GM23338 (cell line): ENCODE measurements at regions not wholly inside any gene's neighbourhood (a gene's known extent, or its start where the extent isn't known, plus 50 kb on each side); places are given as distances from the start of the nearest gene placed in this dataset.

ENCODE experiments used
- ATAC-seq: fragments of 200-7000 bp; cut with Tn5 transposase; 3 replicates; pipeline ENCODE4 v1.9.1; 2020
- DNase-seq: peaks from one replicate; pipeline ENCODE4 v3.0.0-alpha.2; 2015; ENCODE audit warnings: low spot score
- H2AFZ ChIP-seq: fragments of 200-600 bp; sonication (generic); 2 replicates; pipeline ENCODE4 v1.8.0; 2016; ENCODE audit warnings: antibody characterized with exemption, mild to moderate bottlenecking, moderate library complexity
- H3F3A ChIP-seq: fragments of 200-600 bp; sonication (generic); replicated peaks from 2 replicates; pipeline ENCODE4 v1.8.0; 2017; ENCODE audit warnings: antibody characterized with exemption, mixed run types, low read depth
- H3K27ac ChIP-seq: fragments of 200-600 bp; sonication (generic); 2 replicates; pipeline ENCODE4 v1.6.1; 2016; ENCODE audit warnings: low read depth
- H3K27me3 ChIP-seq: fragments of 200-600 bp; sonication (generic); 2 replicates; pipeline ENCODE4 v1.8.0; 2016; ENCODE audit warnings: mild to moderate bottlenecking, mixed run types, moderate library complexity; ENCODE audit not compliant: insufficient read depth
- H3K36me3 ChIP-seq: fragments of 200-600 bp; sonication (generic); 2 replicates; pipeline ENCODE4 v1.8.0; 2016; ENCODE audit warnings: mild to moderate bottlenecking; ENCODE audit not compliant: insufficient read depth
- H3K4me1 ChIP-seq: fragments of 200-600 bp; sonication (generic); 2 replicates; pipeline ENCODE4 v1.8.0; 2016; ENCODE audit warnings: mild to moderate bottlenecking, moderate library complexity; ENCODE audit not compliant: insufficient read depth
- H3K4me2 ChIP-seq: fragments of 200-600 bp; sonication (generic); 2 replicates; pipeline ENCODE4 v1.7.1; 2017; ENCODE audit warnings: mixed run types
- H3K4me3 ChIP-seq: fragments of 200-600 bp; sonication (generic); 2 replicates; pipeline ENCODE4 v1.6.1; 2016; ENCODE audit warnings: mixed run types
- H3K79me2 ChIP-seq: fragments of 200-600 bp; sonication (generic); replicated peaks from 2 replicates; pipeline ENCODE4 v1.8.0; 2017; ENCODE audit warnings: mild to moderate bottlenecking; ENCODE audit not compliant: insufficient read depth
- H3K9me2 ChIP-seq: fragments of 200-600 bp; sonication (generic); 2 replicates; pipeline ENCODE4 v1.8.0; 2017; ENCODE audit not compliant: insufficient read depth
- H4K20me1 ChIP-seq: fragments of 200-600 bp; sonication (generic); replicated peaks from 2 replicates; pipeline ENCODE4 v1.8.0; 2017; ENCODE audit warnings: mild to moderate bottlenecking; ENCODE audit not compliant: insufficient read depth
- H3K27ac Mint-ChIP-seq: 2 replicates; pipeline ENCODE4 v1.8.0; 2020; ENCODE audit warnings: inconsistent platforms, mild to moderate bottlenecking, moderate library complexity, mixed read lengths
- H3K27me3 Mint-ChIP-seq: 3 replicates; pipeline ENCODE4 v1.8.0; 2022; ENCODE audit warnings: low read depth, mild to moderate bottlenecking, moderate library complexity, mixed read lengths, inconsistent platforms; ENCODE audit not compliant: insufficient read depth, poor library complexity
- H3K36me3 Mint-ChIP-seq: 3 replicates; pipeline ENCODE4 v1.8.0; 2021; ENCODE audit warnings: low read depth, mild to moderate bottlenecking, inconsistent platforms, moderate library complexity, mixed read lengths
- H3K4me1 Mint-ChIP-seq: 3 replicates; pipeline ENCODE4 v1.8.0; 2020; ENCODE audit warnings: mild to moderate bottlenecking, inconsistent platforms, mixed read lengths
- H3K4me3 Mint-ChIP-seq: 3 replicates; pipeline ENCODE4 v1.8.0; 2021; ENCODE audit warnings: moderate library complexity, mild to moderate bottlenecking, inconsistent platforms, mixed read lengths
- H3K9me3 Mint-ChIP-seq: 3 replicates; pipeline ENCODE4 v1.8.0; 2020; ENCODE audit warnings: moderate library complexity, mild to moderate bottlenecking, inconsistent platforms, mixed read lengths
- CREB1 ChIP-seq: fragments of 250-450 bp; sonication (Bioruptor Pico); IDR thresholded peaks from 2 replicates; pipeline ENCODE4 v1.5.0; 2020; ENCODE audit warnings: low read depth, mild to moderate bottlenecking, moderate library complexity
- EZH2phosphoT487 ChIP-seq: fragments of 200-600 bp; sonication (generic); IDR thresholded peaks from one replicate; pipeline ENCODE4 v1.8.1; 2018; ENCODE audit warnings: antibody characterized with exemption; ENCODE audit not compliant: unreplicated experiment
- STAT1 ChIP-seq: IDR thresholded peaks from one replicate; pipeline ENCODE4 v1.6.1; 2016; ENCODE audit warnings: antibody characterized with exemption; ENCODE audit not compliant: unreplicated experiment
- ZNF114 ChIP-seq: fragments of 250-450 bp; sonication (Bioruptor Pico); IDR thresholded peaks from 2 replicates; pipeline ENCODE4 v1.5.0; 2020; ENCODE audit warnings: mild to moderate bottlenecking, moderate library complexity
- TF ChIP-seq, protein P1 (sequence below): fragments of 250-450 bp; sonication (Bioruptor Pico); IDR thresholded peaks from 2 replicates; pipeline ENCODE4 v1.5.0; 2020; ENCODE audit warnings: mild to moderate bottlenecking, moderate library complexity
- TF ChIP-seq, protein P2 (sequence below): IDR thresholded peaks from one replicate; pipeline ENCODE4 v1.6.1; 2018; ENCODE audit warnings: antibody characterized with exemption; ENCODE audit not compliant: unreplicated experiment

DNA sequence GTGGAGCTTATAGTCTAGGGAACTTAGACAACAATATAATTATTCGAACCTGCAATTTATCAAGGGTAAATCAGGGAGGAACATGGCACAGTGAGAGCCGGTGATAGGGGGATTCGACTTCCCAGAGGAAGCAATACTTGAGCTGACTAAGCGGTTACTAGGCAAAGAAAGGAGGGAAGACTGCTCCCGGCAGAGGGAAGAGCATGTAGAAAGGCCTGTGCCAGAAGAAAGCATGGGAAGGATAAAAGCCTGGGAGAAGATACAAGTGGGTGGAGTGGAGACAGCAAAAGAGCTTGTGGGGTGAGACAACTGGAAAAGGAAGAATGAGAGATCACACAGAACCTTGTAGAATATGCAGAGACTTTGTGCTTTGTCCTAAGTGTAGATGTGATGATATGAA lies 93.3 kb downstream of the MARCHF4 start (continued):
- TF ChIP-seq, protein P1, sequence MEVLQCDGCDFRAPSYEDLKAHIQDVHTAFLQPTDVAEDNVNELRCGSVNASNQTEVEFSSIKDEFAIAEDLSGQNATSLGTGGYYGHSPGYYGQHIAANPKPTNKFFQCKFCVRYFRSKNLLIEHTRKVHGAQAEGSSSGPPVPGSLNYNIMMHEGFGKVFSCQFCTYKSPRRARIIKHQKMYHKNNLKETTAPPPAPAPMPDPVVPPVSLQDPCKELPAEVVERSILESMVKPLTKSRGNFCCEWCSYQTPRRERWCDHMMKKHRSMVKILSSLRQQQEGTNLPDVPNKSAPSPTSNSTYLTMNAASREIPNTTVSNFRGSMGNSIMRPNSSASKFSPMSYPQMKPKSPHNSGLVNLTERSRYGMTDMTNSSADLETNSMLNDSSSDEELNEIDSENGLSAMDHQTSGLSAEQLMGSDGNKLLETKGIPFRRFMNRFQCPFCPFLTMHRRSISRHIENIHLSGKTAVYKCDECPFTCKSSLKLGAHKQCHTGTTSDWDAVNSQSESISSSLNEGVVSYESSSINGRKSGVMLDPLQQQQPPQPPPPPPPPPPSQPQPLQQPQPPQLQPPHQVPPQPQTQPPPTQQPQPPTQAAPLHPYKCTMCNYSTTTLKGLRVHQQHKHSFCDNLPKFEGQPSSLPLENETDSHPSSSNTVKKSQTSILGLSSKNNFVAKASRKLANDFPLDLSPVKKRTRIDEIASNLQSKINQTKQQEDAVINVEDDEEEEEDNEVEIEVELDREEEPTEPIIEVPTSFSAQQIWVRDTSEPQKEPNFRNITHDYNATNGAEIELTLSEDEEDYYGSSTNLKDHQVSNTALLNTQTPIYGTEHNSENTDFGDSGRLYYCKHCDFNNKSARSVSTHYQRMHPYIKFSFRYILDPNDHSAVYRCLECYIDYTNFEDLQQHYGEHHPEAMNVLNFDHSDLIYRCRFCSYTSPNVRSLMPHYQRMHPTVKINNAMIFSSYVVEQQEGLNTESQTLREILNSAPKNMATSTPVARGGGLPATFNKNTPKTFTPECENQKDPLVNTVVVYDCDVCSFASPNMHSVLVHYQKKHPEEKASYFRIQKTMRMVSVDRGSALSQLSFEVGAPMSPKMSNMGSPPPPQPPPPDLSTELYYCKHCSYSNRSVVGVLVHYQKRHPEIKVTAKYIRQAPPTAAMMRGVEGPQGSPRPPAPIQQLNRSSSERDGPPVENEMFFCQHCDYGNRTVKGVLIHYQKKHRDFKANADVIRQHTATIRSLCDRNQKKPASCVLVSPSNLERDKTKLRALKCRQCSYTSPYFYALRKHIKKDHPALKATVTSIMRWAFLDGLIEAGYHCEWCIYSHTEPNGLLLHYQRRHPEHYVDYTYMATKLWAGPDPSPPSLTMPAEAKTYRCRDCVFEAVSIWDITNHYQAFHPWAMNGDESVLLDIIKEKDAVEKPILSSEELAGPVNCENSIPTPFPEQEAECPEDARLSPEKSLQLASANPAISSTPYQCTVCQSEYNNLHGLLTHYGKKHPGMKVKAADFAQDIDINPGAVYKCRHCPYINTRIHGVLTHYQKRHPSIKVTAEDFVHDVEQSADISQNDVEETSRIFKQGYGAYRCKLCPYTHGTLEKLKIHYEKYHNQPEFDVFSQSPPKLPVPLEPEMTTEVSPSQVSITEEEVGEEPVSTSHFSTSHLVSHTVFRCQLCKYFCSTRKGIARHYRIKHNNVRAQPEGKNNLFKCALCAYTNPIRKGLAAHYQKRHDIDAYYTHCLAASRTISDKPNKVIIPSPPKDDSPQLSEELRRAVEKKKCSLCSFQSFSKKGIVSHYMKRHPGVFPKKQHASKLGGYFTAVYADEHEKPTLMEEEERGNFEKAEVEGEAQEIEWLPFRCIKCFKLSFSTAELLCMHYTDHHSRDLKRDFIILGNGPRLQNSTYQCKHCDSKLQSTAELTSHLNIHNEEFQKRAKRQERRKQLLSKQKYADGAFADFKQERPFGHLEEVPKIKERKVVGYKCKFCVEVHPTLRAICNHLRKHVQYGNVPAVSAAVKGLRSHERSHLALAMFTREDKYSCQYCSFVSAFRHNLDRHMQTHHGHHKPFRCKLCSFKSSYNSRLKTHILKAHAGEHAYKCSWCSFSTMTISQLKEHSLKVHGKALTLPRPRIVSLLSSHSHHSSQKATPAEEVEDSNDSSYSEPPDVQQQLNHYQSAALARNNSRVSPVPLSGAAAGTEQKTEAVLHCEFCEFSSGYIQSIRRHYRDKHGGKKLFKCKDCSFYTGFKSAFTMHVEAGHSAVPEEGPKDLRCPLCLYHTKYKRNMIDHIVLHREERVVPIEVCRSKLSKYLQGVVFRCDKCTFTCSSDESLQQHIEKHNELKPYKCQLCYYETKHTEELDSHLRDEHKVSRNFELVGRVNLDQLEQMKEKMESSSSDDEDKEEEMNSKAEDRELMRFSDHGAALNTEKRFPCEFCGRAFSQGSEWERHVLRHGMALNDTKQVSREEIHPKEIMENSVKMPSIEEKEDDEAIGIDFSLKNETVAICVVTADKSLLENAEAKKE (CRISPR knock-in tag): no peak
- TF ChIP-seq STAT1: no peak
- TF ChIP-seq ZNF114 (CRISPR knock-in tag): no peak
- TF ChIP-seq, protein P2, sequence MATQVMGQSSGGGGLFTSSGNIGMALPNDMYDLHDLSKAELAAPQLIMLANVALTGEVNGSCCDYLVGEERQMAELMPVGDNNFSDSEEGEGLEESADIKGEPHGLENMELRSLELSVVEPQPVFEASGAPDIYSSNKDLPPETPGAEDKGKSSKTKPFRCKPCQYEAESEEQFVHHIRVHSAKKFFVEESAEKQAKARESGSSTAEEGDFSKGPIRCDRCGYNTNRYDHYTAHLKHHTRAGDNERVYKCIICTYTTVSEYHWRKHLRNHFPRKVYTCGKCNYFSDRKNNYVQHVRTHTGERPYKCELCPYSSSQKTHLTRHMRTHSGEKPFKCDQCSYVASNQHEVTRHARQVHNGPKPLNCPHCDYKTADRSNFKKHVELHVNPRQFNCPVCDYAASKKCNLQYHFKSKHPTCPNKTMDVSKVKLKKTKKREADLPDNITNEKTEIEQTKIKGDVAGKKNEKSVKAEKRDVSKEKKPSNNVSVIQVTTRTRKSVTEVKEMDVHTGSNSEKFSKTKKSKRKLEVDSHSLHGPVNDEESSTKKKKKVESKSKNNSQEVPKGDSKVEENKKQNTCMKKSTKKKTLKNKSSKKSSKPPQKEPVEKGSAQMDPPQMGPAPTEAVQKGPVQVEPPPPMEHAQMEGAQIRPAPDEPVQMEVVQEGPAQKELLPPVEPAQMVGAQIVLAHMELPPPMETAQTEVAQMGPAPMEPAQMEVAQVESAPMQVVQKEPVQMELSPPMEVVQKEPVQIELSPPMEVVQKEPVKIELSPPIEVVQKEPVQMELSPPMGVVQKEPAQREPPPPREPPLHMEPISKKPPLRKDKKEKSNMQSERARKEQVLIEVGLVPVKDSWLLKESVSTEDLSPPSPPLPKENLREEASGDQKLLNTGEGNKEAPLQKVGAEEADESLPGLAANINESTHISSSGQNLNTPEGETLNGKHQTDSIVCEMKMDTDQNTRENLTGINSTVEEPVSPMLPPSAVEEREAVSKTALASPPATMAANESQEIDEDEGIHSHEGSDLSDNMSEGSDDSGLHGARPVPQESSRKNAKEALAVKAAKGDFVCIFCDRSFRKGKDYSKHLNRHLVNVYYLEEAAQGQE: no peak

DNA sequence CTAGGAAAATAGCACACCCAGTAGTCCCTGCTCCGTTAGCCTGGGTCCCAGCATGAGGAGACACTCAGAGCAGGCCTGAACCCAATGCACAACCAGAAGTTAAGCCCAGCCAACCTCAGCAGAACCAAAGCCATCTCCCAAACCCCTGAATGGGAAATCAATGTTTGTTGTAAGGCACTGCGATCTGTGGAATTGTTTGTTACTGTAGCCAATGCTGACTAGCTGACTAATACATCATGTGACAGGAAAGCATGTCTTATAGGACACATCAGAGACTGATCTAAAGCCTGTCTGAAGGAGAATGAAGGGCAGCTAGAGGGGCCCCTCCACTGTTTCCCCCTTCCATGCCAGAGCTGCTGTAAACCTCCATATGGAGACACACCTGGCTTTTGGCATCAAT lies 96.4 kb downstream of the MARCHF4 start:
- Mint-ChIP-seq H3K4me1 (peaks cover 8% of the 10 kb centered on the region; the same call in 2 of the 3 replicates), H3K4me3 (no peak overlapping the region), H3K9me3 (no peaks in the 10 kb centered on the region), H3K27ac (no peak overlapping the region), H3K36me3 (no peaks in the 10 kb centered on the region), H3K27me3 (peaks cover 2% of the 10 kb centered on the region)
- ATAC-seq (no peak), DNase-seq (no peak)
- Histone ChIP-seq H3K4me2 (no peak overlapping the region), H3K79me2 (no peaks in the 10 kb centered on the region), H3K27ac (no peak overlapping the region), H3F3A (no peaks in the 10 kb centered on the region), H3K27me3 (no peaks in the 10 kb centered on the region), H3K4me3 (no peak overlapping the region), H2AFZ (no peak overlapping the region), H4K20me1 (no peaks in the 10 kb centered on the region), H3K36me3 (no peaks in the 10 kb centered on the region), H3K9me2 (no peaks in the 10 kb centered on the region), H3K4me1 (no peaks in the 10 kb centered on the region)
- no peak for TF ChIP-seq CREB1 (CRISPR knock-in tag)
- no peak for TF ChIP-seq EZH2phosphoT487
